Ascending aorta (tissue), 2 donors: ENCODE measurements at regions not wholly inside any gene's neighbourhood (a gene's known extent, or its start where the extent isn't known, plus 50 kb on each side); places are given as distances from the start of the nearest gene placed in this dataset.
"Not testable (repeated sequence)": the region's sequence is repeated elsewhere in the genome, so short reads cannot be mapped to it uniquely, and the experiment has no call there.

Experiments
- DNase-seq, 2 donors: peaks; one replicate each; pipeline ENCODE4 v3.0.0-alpha.2; 2019; ENCODE audit warnings: low spot score in 2 of 2
- H3K27ac ChIP-seq, 2 donors: fragments of 200-600 bp; sonication (generic); one replicate each; pipeline ENCODE4 v1.5.1; 2016 to 2017; ENCODE audit warnings: mild to moderate bottlenecking in 1 of 2
- H3K27me3 ChIP-seq: fragments of 200-600 bp; sonication (generic); one replicate; pipeline ENCODE4 v1.5.1; 2017
- H3K36me3 ChIP-seq, 2 donors: fragments of 200-600 bp; sonication (generic); one replicate each; pipeline ENCODE4 v1.5.1; 2016
- H3K4me1 ChIP-seq, 2 donors: fragments of 200-600 bp; sonication (generic); one replicate each; pipeline ENCODE4 v1.5.1; 2016 to 2017; ENCODE audit warnings: mild to moderate bottlenecking in 1 of 2
- H3K4me3 ChIP-seq, 2 donors: fragments of 200-600 bp; sonication (generic); one replicate each; pipeline ENCODE4 v1.5.1; 2016 to 2017; ENCODE audit warnings: mild to moderate bottlenecking in 1 of 2
- H3K9me3 ChIP-seq, 2 donors: fragments of 200-600 bp; sonication (generic); one replicate each; pipeline ENCODE4 v1.5.1; 2016
- CTCF ChIP-seq, 3 experiments: fragments of 200-600 bp in 2 of 3; fragments of 450-650 bp in 1 of 3; sonication (generic) in 2 of 3; IDR thresholded peaks; one replicate each; pipeline ENCODE4 v1.5.1; 2016 to 2019; ENCODE audit warnings: antibody characterized with exemption in 3 of 3, mild to moderate bottlenecking in 1 of 3, moderate library complexity in 1 of 3
- intact Hi-C: fragments of 100-400 bp; cut with DNase I; formaldehyde crosslinking; loops from one replicate; pipeline ENCODE4 v1.15.1; 2023

DNA sequence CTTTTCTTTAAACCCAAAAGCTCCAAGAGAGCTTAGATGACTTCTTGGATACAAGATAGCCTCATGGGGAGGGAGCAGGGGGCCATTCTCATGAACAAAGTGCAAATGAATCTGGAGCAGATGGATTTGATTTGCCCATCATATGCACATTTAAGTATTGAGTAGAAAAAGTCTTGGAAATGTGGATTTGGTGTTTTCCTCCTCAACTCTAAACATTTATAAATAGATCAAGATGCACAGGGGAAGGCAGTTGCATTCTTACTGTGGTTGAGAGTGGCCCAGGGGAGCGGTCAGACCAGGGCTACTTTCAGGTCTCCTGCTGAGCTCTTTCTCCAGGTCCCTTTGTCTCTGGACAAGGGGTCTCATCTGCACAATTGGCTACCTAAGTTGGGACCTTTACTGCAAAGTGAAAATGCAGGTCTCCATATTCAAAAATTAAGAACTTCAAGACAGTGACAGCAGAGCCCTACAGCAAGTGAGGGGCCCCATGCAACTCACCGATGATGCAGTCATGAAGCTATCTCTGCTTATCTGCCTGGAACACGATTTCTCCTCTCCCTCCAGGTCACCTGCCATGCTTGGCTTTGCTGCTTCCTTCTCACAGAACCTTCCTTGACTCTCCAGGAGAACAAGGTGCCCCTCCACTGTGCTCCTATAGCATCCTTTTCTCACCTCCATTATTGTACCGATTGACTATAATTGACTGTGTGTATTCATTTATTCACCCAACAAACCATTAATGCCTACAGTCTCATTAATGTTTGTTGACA is 145.4 kb downstream of the LPIN1 start:
- peaks cover 0 to 15% of the 10 kb centered on the region in 2 donors for H3K9me3 ChIP-seq
- TF ChIP-seq CTCF (IDR thresholded peaks at IDR 0.05): no peak
- no peaks in the 10 kb centered on the region for H3K27me3 ChIP-seq
- H3K36me3 ChIP-seq: no peaks in the 10 kb centered on the region
- no peaks in the 10 kb centered on the region for H3K4me1 ChIP-seq
- DNase-seq: no peak
- H3K4me3 ChIP-seq: no peak overlapping the region
- H3K27ac ChIP-seq: no peak overlapping the region
- intact Hi-C loops: no loop called here

DNA sequence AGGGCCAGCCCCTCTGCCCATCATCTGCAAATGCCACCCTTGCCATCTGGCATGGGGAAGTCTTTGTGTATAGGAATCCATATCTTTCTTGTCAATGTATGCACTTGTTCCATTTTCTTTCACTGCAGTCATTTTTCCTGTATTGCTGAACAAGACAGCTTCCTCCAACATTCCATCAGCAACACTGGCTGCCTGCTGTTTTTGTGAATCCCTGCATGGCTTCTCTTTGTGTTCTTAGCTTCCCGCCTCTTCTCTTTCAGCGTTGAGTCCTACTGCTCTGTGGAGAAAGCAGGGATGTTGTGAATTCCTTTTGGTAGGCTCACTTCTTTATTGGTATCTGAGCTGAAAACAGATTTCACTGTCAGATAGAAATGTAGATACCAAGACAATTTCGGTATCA is 150.0 kb downstream of the LPIN1 start:
- TF ChIP-seq CTCF (IDR thresholded peaks at IDR 0.05): no peak
- intact Hi-C loops: no loop called here
- no peaks in the 10 kb centered on the region for H3K4me1 ChIP-seq
- no peaks in the 10 kb centered on the region for H3K36me3 ChIP-seq
- H3K27me3 ChIP-seq: no peaks in the 10 kb centered on the region
- no peaks in the 10 kb centered on the region for H3K9me3 ChIP-seq
- no peak overlapping the region for H3K27ac ChIP-seq
- no peak for DNase-seq
- H3K4me3 ChIP-seq: no peak overlapping the region

DNA sequence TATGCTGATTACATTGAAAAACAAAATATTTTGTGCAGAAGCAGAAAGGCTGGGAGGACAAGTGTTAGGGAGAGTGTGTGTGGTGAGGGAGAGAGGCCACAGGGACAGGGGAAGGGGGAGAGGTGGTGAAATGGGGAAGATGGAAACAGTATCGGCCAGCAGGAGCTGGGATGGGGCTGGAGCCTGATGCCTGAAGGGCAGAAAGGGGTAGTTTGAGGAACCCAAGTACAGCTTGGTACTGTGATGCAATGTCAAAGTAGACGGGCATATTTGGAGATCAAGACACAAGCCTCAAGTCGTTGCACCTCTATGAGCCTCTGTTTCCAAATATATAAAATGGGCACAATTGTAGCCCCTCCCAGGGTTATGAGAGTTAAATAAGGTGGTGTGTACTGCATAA is 152.1 kb downstream of the LPIN1 start:
- intact Hi-C loops: no loop called here
- no peaks in the 10 kb centered on the region for H3K36me3 ChIP-seq

DNA sequence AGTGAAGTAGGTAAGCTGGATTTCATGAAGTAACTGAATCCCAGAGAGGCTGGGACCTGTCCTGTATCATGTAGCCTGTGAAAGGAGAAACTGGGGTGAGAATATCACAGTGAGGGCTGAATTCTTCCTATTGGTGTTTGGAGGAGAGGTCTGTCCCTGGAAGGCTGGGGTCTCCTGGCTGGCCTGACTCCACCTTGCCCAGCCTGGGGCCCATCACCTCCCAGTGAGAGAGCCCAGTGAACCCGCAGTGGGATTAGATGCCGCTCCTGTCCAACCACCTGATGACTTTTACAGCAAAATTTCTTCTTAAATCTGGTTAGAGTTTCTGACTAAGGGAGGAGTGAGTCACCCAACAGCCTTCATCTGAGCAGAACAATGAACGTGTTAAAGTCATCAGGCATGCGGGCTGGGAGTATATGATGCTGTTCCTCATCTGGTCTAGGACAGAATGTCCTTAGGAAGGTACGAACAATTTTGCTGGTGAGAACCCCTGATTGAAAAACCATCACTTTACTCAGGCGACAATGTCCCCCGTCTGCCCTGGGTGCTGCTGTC is 152.9 kb downstream of the LPIN1 start:
- TF ChIP-seq CTCF (IDR thresholded peaks at IDR 0.05): no peak
- intact Hi-C loops: no loop called here
- H3K9me3 ChIP-seq: no peaks in the 10 kb centered on the region
- no peaks in the 10 kb centered on the region for H3K4me1 ChIP-seq
- H3K36me3 ChIP-seq: no peaks in the 10 kb centered on the region
- no peak for DNase-seq
- H3K4me3 ChIP-seq: no peak overlapping the region
- H3K27me3 ChIP-seq: no peaks in the 10 kb centered on the region
- H3K27ac ChIP-seq: no peak overlapping the region

More for the DNA sequence above, 152.1 kb downstream of the LPIN1 start:
- TF ChIP-seq CTCF (IDR thresholded peaks at IDR 0.05): no peak
- no peak for DNase-seq
- no peaks in the 10 kb centered on the region for H3K9me3 ChIP-seq
- H3K4me3 ChIP-seq: no peak overlapping the region
- no peaks in the 10 kb centered on the region for H3K27me3 ChIP-seq
- no peak overlapping the region for H3K27ac ChIP-seq
- H3K4me1 ChIP-seq: no peaks in the 10 kb centered on the region

- intact Hi-C loops, H3K36me3 ChIP-seq, DNase-seq: not testable (repeated sequence)
These were observed 154.5 kb downstream of the LPIN1 start for GRCh38 chr2:11900891-11901290.

GRCh38 chr2:11901351-11902069 is 155.1 kb downstream of the LPIN1 start:
- Histone ChIP-seq H3K4me1 (no peaks in the 10 kb centered on the region), H3K36me3 (no peaks in the 10 kb centered on the region), H3K9me3 (no peaks in the 10 kb centered on the region), H3K27ac (no peak overlapping the region), H3K27me3 (no peaks in the 10 kb centered on the region), H3K4me3 (no peak overlapping the region)
- intact Hi-C loops: no loop called here
- no peak for TF ChIP-seq CTCF (IDR thresholded peaks at IDR 0.05)
- no peak for DNase-seq

More at GRCh38 chr2:11900891-11901290, 154.5 kb downstream of the LPIN1 start:
- H3K27me3 ChIP-seq, H3K27ac ChIP-seq, H3K4me3 ChIP-seq, H3K4me1 ChIP-seq, H3K9me3 ChIP-seq: not testable (repeated sequence)
